ENCODE measurements at regions not wholly inside any gene's neighbourhood (a gene's known extent, or its start where the extent isn't known, plus 50 kb on each side); places are given as distances from the start of the nearest gene placed in this dataset.

- H3K36me3 ChIP-seq (ENCODE audit: control insufficient read depth in 2 of 2, insufficient read depth in 2 of 2, low read length in 1 of 2), result no peaks in the 10 kb centered on the region
- H3K4me1 ChIP-seq (ENCODE audit: control insufficient read depth in 2 of 2, insufficient read depth in 2 of 2, low read length in 2 of 2), result no peaks in the 10 kb centered on the region
- H3K27me3 ChIP-seq (ENCODE audit: control insufficient read depth in 2 of 2, insufficient read depth in 1 of 2, low read length in 1 of 2), result no peaks in the 10 kb centered on the region
- no peaks in the 10 kb centered on the region for H3K9me3 ChIP-seq (ENCODE audit: control insufficient read depth in 2 of 2, insufficient read depth in 1 of 2, low read length in 1 of 2)
- no peak for DNase-seq (ENCODE audit: low read depth in 6 of 9, low spot score in 9 of 9)
- 93% methylated on average over 2 of the region's 2 CpGs for WGBS
- no peak overlapping the region for H3K27ac ChIP-seq (ENCODE audit: low read depth in 1 of 2, low read length in 1 of 2)
- H3K4me3 ChIP-seq (ENCODE audit: low read length in 2 of 2), result no peak overlapping the region
Measured at GRCh38 chr2:63778391-63778790, 63.3 kb upstream of the UGP2 start.

- Histone ChIP-seq H3K4me1 (ENCODE audit: control insufficient read depth in 2 of 2, insufficient read depth in 2 of 2, low read length in 2 of 2) (no peaks in the 10 kb centered on the region), H3K9me3 (ENCODE audit: control insufficient read depth in 2 of 2, insufficient read depth in 1 of 2, low read length in 1 of 2) (no peaks in the 10 kb centered on the region), H3K36me3 (ENCODE audit: control insufficient read depth in 2 of 2, insufficient read depth in 2 of 2, low read length in 1 of 2) (no peaks in the 10 kb centered on the region), H3K27ac (ENCODE audit: low read depth in 1 of 2, low read length in 1 of 2) (no peak overlapping the region), H3K4me3 (ENCODE audit: low read length in 2 of 2) (no peak overlapping the region), H3K27me3 (ENCODE audit: control insufficient read depth in 2 of 2, insufficient read depth in 1 of 2, low read length in 1 of 2) (no peaks in the 10 kb centered on the region)
- DNase-seq (ENCODE audit: low read depth in 6 of 9, low spot score in 9 of 9), result no peak
- 83% methylated on average over 3 of the region's 3 CpGs for WGBS
Measured at GRCh38 chr2:63780518-63781155, 61.1 kb upstream of the UGP2 start.

GRCh38 chr2:63784461-63784860 lies 57.2 kb upstream of the UGP2 start:
- DNase-seq (ENCODE audit: low read depth in 6 of 9, low spot score in 9 of 9), result no peak
- no peaks in the 10 kb centered on the region for H3K9me3 ChIP-seq (ENCODE audit: control insufficient read depth in 2 of 2, insufficient read depth in 1 of 2, low read length in 1 of 2)
- H3K27ac ChIP-seq (ENCODE audit: low read depth in 1 of 2, low read length in 1 of 2), result no peak overlapping the region
- H3K36me3 ChIP-seq (ENCODE audit: control insufficient read depth in 2 of 2, insufficient read depth in 2 of 2, low read length in 1 of 2), result no peaks in the 10 kb centered on the region
- no peaks in the 10 kb centered on the region for H3K27me3 ChIP-seq (ENCODE audit: control insufficient read depth in 2 of 2, insufficient read depth in 1 of 2, low read length in 1 of 2)
- H3K4me3 ChIP-seq (ENCODE audit: low read length in 2 of 2), result no peak overlapping the region
- no peaks in the 10 kb centered on the region for H3K4me1 ChIP-seq (ENCODE audit: control insufficient read depth in 2 of 2, insufficient read depth in 2 of 2, low read length in 2 of 2)

- Histone ChIP-seq H3K4me3 (ENCODE audit: low read length in 2 of 2) (no peak overlapping the region), H3K27ac (ENCODE audit: low read depth in 1 of 2, low read length in 1 of 2) (no peak overlapping the region), H3K36me3 (ENCODE audit: control insufficient read depth in 2 of 2, insufficient read depth in 2 of 2, low read length in 1 of 2) (no peaks in the 10 kb centered on the region), H3K27me3 (ENCODE audit: control insufficient read depth in 2 of 2, insufficient read depth in 1 of 2, low read length in 1 of 2) (no peaks in the 10 kb centered on the region), H3K9me3 (ENCODE audit: control insufficient read depth in 2 of 2, insufficient read depth in 1 of 2, low read length in 1 of 2) (no peaks in the 10 kb centered on the region), H3K4me1 (ENCODE audit: control insufficient read depth in 2 of 2, insufficient read depth in 2 of 2, low read length in 2 of 2) (no peaks in the 10 kb centered on the region)
- no peak for DNase-seq (ENCODE audit: low read depth in 6 of 9, low spot score in 9 of 9)
- WGBS, result 93% methylated on average over 1 of the region's 1 CpG
Measured at GRCh38 chr2:63785096-63785495, 56.6 kb upstream of the UGP2 start.

GRCh38 chr2:63786471-63786870 lies 55.2 kb upstream of the UGP2 start:
- H3K27ac ChIP-seq (ENCODE audit: low read depth in 1 of 2, low read length in 1 of 2), result no peak overlapping the region
- H3K9me3 ChIP-seq (ENCODE audit: control insufficient read depth in 2 of 2, insufficient read depth in 1 of 2, low read length in 1 of 2), result no peaks in the 10 kb centered on the region
- no peaks in the 10 kb centered on the region for H3K4me1 ChIP-seq (ENCODE audit: control insufficient read depth in 2 of 2, insufficient read depth in 2 of 2, low read length in 2 of 2)
- no peaks in the 10 kb centered on the region for H3K36me3 ChIP-seq (ENCODE audit: control insufficient read depth in 2 of 2, insufficient read depth in 2 of 2, low read length in 1 of 2)
- no peak overlapping the region for H3K4me3 ChIP-seq (ENCODE audit: low read length in 2 of 2)
- WGBS, result 96% methylated on average over 3 of the region's 3 CpGs
- no peaks in the 10 kb centered on the region for H3K27me3 ChIP-seq (ENCODE audit: control insufficient read depth in 2 of 2, insufficient read depth in 1 of 2, low read length in 1 of 2)
- DNase-seq (ENCODE audit: low read depth in 6 of 9, low spot score in 9 of 9), result no peak

GRCh38 chr2:63788071-63788470 lies 53.6 kb upstream of the UGP2 start:
- no peaks in the 10 kb centered on the region for H3K27me3 ChIP-seq (ENCODE audit: control insufficient read depth in 2 of 2, insufficient read depth in 1 of 2, low read length in 1 of 2)
- no peak overlapping the region for H3K4me3 ChIP-seq (ENCODE audit: low read length in 2 of 2)
- H3K27ac ChIP-seq (ENCODE audit: low read depth in 1 of 2, low read length in 1 of 2), result no peak overlapping the region
- H3K36me3 ChIP-seq (ENCODE audit: control insufficient read depth in 2 of 2, insufficient read depth in 2 of 2, low read length in 1 of 2), result no peaks in the 10 kb centered on the region
- no peaks in the 10 kb centered on the region for H3K9me3 ChIP-seq (ENCODE audit: control insufficient read depth in 2 of 2, insufficient read depth in 1 of 2, low read length in 1 of 2)
- DNase-seq (ENCODE audit: low read depth in 6 of 9, low spot score in 9 of 9), result no peak
- H3K4me1 ChIP-seq (ENCODE audit: control insufficient read depth in 2 of 2, insufficient read depth in 2 of 2, low read length in 2 of 2), result no peaks in the 10 kb centered on the region
- 95% methylated on average over 3 of the region's 3 CpGs for WGBS

- H3K36me3 ChIP-seq (ENCODE audit: control insufficient read depth in 2 of 2, insufficient read depth in 2 of 2, low read length in 1 of 2), result no peaks in the 10 kb centered on the region
- DNase-seq (ENCODE audit: low read depth in 6 of 9, low spot score in 9 of 9), result no peak
- no peaks in the 10 kb centered on the region for H3K4me1 ChIP-seq (ENCODE audit: control insufficient read depth in 2 of 2, insufficient read depth in 2 of 2, low read length in 2 of 2)
- WGBS, result 96% methylated on average over 5 of the region's 5 CpGs
- H3K27ac ChIP-seq (ENCODE audit: low read depth in 1 of 2, low read length in 1 of 2), result no peak overlapping the region
- H3K9me3 ChIP-seq (ENCODE audit: control insufficient read depth in 2 of 2, insufficient read depth in 1 of 2, low read length in 1 of 2), result no peaks in the 10 kb centered on the region
- H3K4me3 ChIP-seq (ENCODE audit: low read length in 2 of 2), result no peak overlapping the region
- no peaks in the 10 kb centered on the region for H3K27me3 ChIP-seq (ENCODE audit: control insufficient read depth in 2 of 2, insufficient read depth in 1 of 2, low read length in 1 of 2)
Measured at GRCh38 chr2:63789338-63790020, 52.2 kb upstream of the UGP2 start.

GRCh38 chr2:63790491-63790890 lies 51.2 kb upstream of the UGP2 start:
- 93% methylated on average over 2 of the region's 2 CpGs for WGBS
- Histone ChIP-seq H3K4me1 (ENCODE audit: control insufficient read depth in 2 of 2, insufficient read depth in 2 of 2, low read length in 2 of 2) (no peaks in the 10 kb centered on the region), H3K27ac (ENCODE audit: low read depth in 1 of 2, low read length in 1 of 2) (no peak overlapping the region), H3K4me3 (ENCODE audit: low read length in 2 of 2) (no peak overlapping the region), H3K36me3 (ENCODE audit: control insufficient read depth in 2 of 2, insufficient read depth in 2 of 2, low read length in 1 of 2) (no peaks in the 10 kb centered on the region), H3K9me3 (ENCODE audit: control insufficient read depth in 2 of 2, insufficient read depth in 1 of 2, low read length in 1 of 2) (no peaks in the 10 kb centered on the region), H3K27me3 (ENCODE audit: control insufficient read depth in 2 of 2, insufficient read depth in 1 of 2, low read length in 1 of 2) (no peaks in the 10 kb centered on the region)
- no peak for DNase-seq (ENCODE audit: low read depth in 6 of 9, low spot score in 9 of 9)

- H3K9me3 ChIP-seq (ENCODE audit: control insufficient read depth in 2 of 2, insufficient read depth in 1 of 2, low read length in 1 of 2), result no peaks in the 10 kb centered on the region
- no peaks in the 10 kb centered on the region for H3K4me1 ChIP-seq (ENCODE audit: control insufficient read depth in 2 of 2, insufficient read depth in 2 of 2, low read length in 2 of 2)
- no peaks in the 10 kb centered on the region for H3K27me3 ChIP-seq (ENCODE audit: control insufficient read depth in 2 of 2, insufficient read depth in 1 of 2, low read length in 1 of 2)
- H3K4me3 ChIP-seq (ENCODE audit: low read length in 2 of 2), result no peak overlapping the region
- no peaks in the 10 kb centered on the region for H3K36me3 ChIP-seq (ENCODE audit: control insufficient read depth in 2 of 2, insufficient read depth in 2 of 2, low read length in 1 of 2)
- DNase-seq (ENCODE audit: low read depth in 6 of 9, low spot score in 9 of 9), result no peak
- WGBS, result 83% methylated on average over 1 of the region's 1 CpG
- H3K27ac ChIP-seq (ENCODE audit: low read depth in 1 of 2, low read length in 1 of 2), result no peak overlapping the region
Measured at GRCh38 chr2:63790906-63791305, 50.8 kb upstream of the UGP2 start.

Measured in thymus (tissue), 11 donors.